Fibroblast of skin of scalp (primary cell): ENCODE measurements at regions not wholly inside any gene's neighbourhood (a gene's known extent, or its start where the extent isn't known, plus 50 kb on each side); places are given as distances from the start of the nearest gene placed in this dataset.
A peak's percentile ranks its signal among the peaks of the same experiment; 100 is the strongest.

ENCODE experiments used
- DNase-seq: peaks from one replicate; pipeline ENCODE4 v3.0.0-alpha.2; 2013

DNA sequence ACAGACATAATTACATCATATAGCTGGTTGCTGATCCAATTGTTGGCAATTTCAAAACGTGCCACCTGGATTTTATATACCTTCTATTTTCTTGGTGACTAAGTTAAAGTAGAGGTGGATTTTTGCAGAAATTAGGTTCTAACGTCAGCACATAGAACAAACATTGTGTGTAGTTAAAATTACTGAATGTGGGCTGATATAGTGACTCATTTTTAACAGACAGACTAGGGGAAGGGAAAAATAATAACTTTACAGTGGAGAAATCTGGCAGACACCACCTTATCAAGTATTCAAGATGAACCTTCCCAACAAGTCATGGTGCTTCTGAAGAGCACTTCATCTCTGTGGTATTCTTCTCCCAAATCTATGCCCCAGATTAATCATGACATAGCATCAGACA is 134.5 kb downstream of the UCHL1 start:
- DNase-seq: no peak

DNA sequence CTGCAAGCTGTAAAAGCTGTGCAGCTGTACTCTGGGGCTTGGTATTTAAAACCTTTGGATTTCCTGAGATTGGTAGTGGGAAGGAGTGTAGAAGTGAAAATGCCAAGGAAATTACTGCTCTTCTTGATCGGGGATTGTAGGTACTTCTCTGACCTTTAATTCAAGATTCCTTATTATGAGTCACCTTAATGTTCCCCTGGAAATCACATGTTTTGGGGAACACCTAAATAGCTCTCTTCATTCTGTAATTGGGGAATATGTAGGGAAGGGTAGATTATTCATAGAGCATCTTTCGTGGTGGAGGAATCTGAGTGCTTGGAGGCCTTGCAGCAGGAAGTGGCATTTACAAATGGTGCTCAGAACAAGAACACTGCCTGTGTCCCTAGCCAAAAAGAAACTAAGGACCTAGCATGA is 137.8 kb downstream of the UCHL1 start:
- no peak for DNase-seq

DNA sequence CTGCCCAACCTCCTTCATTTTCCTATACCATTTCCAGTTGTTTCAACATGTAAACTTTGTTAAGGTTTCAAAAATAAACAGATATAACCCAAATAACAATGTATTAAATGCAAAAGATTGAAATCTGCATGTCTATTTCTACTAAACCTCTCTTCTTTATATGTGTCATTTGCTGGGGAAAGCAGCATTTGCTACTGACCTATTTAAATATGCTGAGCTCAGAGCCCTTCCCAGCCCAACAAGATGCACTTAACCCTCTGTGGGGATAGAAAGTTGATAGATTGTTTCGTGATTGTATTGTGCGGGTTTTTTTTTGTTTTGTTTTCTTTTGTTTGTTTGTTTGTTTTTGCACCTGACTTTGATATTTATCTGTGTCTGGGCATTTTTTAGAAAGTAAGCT is 139.5 kb downstream of the UCHL1 start:
- no peak for DNase-seq

DNA sequence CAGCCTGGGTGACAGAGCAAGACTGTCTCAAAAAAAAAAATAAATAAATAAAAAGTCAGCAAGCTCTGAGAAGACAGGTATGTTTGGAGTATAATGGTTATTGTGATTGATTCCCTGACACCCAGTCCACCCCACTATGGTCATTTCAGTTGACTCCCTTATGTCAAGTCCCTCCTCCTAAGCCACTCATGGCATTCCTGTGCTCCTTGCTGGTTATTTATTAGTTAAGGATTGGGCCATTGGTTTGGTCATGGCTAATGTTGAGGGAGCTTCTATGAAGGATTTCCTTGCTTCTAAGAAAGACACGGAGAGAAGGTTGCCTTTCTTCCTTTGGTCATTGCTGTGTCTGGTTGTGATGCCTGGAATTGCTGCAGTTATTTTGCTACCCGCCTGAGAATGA is 140.1 kb downstream of the UCHL1 start:
- no peak for DNase-seq

DNA sequence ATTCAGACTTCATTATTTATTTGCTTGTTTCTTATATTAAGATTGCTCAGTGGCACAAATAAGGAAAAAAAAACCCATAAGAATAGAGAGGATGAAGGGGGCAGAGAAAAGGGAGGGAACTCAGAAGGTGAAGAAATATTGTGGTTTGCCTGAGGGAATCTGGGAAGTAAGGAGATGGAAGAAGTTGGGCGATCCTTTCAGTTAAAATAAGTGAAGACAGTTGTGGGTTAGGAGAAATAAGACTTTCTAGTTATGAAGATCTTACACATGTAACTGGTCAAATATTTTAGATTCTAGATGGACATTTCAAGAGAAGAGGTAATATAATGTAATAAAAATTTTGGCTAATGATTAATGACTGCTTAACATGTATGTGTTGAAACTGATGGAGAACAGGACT is 138.7 kb upstream of the LIMCH1 start:
- peak; percentile 44 for DNase-seq

DNA sequence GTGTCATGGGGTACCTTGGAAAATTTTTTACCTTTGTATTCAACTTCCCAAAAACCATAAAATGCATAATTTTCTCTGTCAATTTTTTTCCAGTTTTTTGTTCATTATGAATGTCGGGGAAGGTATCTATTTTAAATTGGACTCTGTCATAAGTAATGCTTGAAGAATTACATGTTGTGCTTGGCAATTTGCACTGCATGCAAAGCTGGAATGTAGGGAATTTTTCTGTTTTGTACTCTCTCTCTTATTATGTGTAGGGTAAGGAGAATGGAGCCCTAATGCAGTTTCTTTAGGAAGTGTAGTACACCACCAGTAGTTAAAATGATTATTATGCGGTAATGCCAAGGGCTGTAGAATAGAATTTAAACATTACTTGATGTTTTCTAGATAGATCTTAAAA is 137.7 kb upstream of the LIMCH1 start:
- DNase-seq: peak; percentile 79

DNA sequence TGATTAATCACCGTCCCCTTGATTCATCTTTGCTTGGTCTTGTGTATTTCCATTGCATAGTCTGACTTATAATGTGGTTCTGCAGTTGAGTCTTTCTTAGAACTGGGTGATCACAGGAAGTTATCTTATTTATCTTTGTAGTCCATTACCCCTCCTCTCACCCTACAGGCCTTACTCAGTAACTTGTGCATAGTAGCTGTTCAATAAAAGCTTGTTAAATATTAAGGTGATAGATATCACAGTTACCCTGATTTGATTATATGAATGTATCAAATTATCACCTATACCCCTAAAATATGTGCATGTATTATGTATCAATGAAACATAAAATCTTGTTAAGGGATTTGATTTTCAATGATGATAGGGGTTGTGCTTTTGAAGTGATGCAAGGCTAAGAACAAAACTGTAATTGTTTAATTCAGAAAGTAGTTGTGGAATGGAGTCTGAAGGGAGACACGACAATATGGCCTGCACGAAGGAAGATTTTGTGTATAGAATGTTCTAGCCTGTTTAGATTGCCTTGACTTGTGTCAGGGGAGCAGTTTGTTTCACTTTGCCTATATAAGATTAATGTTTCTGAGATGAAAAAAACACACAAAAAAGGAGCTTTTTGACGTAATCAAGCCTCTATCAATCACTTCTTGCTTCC is 132.4 kb upstream of the LIMCH1 start:
- DNase-seq: no peak

DNA sequence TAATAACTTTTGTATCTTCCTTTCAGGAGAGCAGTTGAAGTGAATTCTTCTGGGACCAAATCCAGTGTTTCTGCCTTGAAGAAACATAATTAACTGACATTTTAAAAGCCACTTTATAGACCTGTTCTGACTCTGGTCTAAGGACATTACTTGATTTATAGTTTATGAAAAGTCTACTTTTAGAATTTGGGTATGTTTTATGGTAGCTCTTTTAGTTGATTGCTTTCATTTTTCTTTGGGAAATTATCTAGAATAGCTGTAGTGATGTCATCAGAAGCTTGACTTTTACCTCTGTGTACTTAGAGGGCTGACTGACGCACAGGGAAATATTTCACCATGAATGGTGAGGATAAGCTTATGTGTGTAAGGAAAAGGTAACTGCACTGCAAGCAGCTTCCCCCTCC is 131.8 kb upstream of the LIMCH1 start:
- DNase-seq: no peak

DNA sequence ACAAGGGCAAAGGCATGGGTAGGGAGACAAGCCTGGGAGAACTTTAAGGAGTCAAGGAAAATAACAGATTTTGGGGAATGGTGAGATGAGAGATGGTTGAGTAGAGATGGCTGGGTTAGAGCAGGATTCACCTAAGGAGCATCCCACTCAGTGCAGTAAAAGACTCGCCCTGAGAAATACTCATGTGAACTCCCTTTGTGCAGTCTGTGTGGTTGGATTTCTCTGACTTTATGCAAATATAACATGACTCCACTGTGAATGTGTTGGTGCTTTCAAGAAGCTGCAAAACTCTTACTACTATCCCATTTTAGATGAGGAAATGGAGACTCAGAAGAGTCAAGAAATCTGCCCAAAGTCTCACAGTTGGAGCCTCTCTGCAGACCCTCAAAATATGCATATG is 129.8 kb upstream of the LIMCH1 start:
- no peak for DNase-seq

DNA sequence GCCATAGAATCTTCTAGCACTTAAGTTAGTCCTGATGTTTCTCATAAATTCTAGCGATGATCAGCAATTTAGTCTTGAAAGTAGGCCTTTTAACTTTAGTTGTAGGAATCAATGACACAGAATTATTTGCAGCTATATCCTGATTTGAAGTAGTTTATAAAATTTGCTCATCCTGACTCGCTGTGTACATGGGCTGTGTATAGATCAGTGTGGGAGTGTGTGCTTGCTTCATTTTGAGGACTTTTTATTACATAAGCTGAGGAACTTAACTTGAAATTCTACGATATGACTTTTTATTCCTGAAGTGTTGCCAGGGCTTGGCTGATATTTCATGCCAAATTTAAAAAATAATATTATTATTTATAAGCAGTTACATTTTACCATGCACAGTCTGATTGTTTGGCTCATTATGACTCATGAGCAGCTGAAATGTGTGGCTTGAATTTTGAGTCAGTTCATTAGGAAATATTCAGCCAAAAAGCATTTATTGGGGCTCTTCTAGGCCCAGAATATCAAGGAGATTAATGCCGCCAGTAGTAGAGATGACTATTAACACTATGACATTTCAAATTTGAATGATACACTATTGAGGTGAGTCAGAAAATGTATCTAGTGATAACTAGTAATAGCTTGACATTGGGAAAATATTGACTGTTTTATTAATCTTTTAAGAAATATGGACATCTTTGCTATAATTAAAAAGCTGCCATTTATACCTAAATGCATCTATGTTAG is 128.9 kb upstream of the LIMCH1 start:
- no peak for DNase-seq

DNA sequence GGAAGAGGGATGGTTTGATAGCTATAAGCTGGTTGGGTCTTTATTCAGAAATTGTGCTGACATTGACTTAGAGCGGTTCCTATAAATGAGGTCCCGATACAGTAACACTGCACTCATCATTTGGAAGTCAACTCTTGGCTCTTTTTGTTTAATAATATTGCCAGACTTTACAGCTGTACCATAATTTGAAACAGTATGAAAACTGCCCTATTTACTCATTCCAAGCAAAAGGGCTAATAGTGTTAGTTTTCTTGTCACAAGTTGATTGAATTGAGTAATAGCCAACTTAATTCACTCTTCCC is 128.4 kb upstream of the LIMCH1 start:
- no peak for DNase-seq

DNA sequence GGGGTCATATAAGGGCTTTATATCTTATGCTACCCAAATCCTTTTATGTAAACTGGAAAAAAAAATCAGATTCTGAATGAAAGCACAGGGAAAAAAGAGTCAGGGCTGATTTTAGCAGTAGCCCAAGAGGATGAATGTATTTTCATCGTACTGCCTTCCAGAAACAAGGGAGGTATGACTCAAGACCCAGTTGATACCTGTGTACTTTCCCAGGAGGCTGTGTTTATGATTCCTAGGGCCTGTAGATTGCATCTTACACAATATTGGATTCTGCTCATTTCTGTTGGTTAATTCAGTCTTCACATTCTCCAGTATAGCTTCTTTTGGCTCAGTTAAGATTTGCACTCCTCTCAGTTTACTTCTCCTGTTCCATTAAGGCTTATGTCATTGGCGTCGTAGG is 127.9 kb upstream of the LIMCH1 start:
- DNase-seq: no peak

DNA sequence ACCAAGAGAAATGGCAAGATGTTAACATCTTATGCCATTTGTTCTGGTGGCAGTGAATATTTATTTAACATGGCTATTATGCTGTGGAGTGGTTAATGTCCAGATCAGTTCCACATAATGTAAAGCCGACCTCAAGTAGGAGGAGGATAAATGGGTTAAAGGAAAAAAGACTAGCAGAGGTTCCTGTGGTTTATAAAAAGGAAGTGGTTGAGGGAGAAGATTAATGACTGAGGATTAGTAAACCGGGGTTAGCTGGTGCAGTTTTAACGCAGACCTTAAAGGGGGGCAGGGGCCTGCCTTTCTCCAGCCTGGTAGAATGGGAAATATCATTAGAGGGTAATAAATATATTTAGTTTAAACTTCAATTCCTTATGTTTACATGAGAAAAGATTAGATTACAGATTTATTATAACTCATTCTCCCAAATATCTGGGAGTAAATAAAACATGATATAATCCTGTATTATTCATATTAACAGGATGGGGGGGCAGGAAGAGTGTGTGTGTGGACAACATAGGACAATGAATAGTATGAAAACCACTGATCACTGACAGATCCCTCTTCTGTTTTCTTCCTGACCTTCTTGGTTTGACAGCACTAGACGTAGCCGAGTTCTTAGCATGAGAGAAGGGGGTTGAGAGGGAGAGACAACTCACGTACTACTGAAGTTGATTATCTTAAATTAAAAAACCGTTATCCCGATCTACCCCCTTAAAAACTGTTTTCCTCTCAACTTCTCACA is 124.1 kb upstream of the LIMCH1 start:
- DNase-seq: peak; percentile 45

DNA sequence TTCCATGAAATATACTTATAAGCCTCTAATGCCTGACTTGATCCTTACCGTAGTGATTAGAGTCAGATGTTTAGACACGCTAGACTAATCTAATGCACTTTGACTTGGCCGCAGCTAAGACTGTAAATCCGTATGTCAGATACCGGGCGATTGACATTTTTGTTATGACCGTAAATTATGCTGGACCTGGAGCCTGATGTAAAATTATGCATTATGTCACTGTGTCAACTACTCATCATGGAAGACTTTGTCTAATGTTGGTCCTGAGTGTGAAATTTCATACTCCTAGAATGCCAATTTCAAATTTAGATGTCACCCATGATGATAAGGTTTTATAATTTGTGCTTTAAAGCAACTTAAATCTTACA is 123.6 kb upstream of the LIMCH1 start:
- DNase-seq: no peak

DNA sequence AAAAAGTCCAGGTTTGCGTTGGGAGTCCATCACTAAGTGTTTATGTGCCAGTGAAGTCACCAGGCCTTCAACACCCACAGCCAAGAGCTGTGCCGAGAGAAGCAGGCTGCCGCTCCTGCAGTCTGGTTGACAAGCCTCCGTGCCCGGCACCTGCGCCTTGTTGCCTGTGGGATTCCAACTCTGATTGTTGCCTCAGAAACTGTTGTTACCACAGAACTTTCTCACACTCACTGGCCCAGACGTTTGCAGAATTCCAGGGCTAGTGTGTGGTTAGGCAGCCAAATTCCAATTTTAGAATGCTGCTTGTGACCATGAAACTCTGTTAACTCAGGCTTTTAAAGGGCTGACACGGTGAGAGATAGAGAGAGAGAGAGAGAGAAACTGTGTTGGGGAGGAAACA is 119.5 kb upstream of the LIMCH1 start:
- peak; percentile 74 for DNase-seq

DNA sequence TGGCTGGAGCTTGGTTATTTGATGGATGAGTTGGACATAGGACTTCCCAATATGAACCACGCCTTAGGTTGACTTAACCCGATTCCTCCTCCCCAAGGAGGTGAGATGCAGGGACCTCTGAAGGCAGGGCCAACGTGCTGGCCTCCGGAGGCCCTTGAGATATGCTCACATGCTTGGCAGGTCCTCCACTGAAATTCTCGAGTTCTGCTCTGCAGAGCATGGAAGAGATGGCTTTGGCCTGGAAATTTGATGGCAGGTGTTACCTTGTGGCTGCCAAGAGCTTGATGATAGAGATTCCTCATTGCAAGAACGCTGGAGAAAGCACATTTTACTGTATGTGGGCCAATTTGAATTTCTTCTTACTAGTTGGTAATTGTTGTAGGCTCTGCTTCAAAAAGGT is 117.4 kb upstream of the LIMCH1 start:
- no peak for DNase-seq

DNA sequence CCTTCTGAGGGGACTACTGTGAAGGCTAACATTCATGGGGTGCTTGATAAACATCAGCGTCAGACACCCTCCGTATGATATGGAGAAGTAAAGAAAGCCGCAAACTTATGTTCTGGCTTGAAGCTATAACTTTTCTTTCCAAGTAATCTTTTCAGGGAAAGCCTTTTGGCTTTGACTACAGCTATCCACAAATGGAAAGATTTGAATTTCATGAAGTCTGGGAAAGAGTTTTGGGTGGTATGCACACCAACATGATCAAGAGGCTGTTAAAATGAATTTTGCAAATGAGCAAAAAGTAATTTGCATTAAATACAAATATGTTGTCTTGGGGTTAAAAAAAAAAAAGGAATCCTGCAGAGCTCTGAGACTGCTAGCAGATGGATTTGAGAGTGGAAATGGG is 114.8 kb upstream of the LIMCH1 start:
- DNase-seq: no peak

DNA sequence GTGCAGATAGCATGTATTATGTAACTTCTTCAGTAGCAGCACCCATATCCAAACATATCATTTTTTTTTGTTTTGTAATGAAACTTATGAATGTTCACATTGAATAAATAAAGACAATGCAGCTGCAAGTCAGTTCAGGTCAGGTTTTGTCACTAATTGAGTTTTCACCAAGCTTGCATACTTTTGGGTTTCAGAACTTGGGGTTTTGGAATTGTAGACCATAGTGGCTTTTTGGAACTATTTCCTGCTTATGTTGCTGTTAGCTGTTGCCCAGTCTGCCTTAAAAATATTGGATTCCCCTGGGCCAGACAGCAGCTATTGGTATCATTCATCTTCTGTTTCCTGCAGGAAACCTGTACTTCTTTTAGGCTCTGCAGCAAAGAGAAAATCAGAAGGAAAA is 113.4 kb upstream of the LIMCH1 start:
- peak; percentile 17 for DNase-seq

DNA sequence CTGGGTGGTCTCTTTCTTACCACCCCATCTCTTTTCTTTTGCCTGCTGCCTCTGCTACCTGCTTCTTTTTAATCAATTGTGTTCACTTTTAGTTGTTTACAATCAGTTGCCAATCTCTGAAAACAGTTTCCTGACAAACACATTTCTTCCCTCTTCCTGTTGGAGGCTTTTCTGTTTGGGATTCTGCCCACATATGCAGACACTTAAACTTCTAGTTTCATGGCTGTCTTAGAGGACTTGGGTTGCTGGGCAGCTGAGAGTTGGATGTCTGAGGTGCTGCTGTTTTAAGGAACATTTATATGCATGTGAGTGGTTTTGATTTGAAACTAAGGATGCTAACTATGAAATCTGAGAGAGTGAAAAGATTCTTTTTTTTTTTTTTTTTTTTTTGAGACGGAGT is 112.3 kb upstream of the LIMCH1 start:
- DNase-seq: no peak

DNA sequence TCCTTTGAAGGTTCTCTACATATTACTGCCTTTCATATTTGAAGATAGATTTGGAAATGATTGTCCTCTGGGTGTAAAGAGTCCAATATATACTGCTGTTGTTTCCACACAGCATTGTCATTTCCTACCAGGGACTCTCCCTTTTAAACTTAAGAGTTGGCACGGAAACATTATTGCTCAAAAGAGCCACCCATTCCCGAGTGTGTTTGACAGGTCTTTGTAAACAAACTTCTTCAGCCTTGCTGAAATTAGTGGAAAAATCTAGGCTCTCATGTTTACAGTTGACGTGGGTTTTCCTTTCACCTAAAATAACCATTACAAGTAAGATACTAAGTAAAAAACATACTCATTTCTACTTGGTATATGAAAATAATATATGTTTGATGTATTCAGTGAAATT is 111.4 kb upstream of the LIMCH1 start:
- DNase-seq: no peak

DNA sequence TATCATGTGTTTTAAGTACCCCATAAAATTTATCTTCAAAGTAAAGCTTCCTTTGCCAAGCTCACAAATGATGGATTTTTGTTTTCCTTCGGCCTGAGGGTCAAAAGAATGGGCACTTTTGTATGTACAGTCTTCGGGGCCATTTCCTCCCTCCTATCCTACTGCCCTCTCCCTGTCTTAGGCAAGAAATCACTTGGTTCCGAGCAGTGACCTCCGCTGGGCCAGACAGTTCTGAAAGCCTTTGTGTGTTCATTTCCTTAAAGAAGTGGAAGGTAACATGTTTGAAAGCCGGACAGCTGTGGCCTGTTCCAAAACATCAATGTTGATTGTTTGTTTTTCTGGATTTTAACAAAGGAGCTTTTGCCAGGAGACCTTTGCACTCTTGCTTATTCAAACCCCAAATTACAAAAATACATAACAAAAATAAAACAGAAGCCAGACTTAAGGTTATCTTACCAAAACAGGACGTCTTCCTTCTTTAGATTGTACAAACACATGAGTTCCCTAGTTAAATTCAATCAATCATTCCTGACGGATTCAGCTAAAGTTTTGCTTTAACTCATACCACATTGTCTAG is 110.6 kb upstream of the LIMCH1 start:
- no peak for DNase-seq

DNA sequence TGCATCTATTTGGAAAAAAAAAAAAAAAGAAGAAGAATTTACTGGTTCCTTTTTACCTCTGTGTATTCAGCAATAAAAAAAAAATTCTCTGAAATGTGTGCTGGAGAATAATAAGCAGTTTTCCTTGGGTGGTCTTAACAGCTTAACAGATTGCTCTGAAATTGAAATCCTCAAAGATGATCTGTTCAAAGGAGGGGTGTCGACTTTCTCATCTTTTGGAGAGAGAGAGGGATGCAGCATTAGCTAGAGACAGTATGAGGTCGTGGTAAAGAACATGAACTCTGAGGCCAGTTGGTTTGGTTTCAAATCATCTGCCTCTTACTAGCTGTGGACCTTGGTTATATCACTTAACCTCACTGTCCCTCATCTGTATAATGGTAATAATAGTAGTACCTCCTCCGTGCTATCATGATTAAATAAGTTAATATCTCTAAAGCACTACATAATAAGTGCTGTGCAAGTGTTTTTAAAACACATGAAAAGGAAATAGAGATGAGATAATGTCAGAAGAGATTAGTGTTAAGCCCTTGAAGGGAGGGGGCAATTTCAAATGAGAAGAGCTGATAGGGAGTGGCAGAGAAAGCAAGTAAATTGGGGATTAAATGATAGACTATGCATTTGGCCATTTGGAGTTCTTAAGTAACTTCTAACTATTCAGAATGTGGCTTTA is 109.9 kb upstream of the LIMCH1 start:
- DNase-seq: no peak

DNA sequence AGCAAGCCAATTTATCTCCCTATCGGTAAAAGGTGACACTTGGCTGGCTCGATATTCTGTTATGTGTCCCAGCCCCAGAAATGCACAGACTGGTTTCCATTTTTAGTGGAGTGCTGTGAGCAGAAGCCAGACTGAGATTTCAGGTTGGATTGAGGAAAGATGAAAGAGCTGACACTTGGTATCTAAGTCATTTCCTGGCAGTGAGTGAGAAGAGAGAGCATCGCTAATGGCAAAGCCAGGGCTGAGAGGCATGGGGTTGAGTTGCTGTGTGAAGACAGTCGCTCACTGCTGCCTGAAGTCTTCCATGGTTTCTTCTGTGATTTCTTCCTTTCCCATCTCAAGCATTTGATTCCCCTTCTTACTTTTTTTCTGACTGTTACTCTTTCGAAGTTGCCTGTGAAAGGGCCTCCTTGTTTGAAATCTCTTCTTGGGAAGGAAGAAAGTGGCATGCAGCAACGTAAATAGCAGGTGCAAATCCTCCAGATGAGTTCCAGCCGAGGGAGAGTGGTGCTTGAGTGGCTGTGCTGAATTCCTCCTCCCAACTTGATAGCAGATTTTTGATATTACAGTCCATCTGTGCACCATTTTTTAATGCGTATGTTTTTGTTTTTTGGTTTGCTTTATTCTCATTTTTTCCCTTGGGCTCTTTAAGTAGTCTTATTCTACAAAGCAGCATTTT is 109.2 kb upstream of the LIMCH1 start:
- DNase-seq: no peak
